ENCODE measurements at regions not wholly inside any gene's neighbourhood (a gene's known extent, or its start where the extent isn't known, plus 50 kb on each side); places are given as distances from the start of the nearest gene placed in this dataset.
"Not testable (repeated sequence)": the region's sequence is repeated elsewhere in the genome, so short reads cannot be mapped to it uniquely, and the experiment has no call there.

DNA sequence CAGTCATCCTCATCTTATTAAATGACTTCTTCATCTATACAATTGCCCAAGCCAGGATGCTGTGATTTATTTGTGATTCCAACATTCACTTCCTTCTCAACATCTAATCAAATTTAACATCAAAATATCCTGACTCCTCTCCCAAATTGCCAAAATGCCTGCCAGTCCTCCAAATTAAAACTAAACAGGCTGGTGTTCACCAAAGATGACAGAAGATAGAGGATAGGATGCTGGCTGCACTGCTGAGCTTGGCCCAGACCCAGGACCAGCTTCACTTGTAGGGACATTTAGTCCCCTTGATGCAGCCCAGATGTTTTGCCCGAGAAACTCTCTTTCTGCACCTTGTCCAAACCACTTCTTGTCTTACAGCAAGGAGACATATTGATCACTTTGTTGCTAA, 540.0 kb upstream of the CNTNAP5 start:
- DNase-seq (ENCODE audit: low read depth) = no peak

DNA sequence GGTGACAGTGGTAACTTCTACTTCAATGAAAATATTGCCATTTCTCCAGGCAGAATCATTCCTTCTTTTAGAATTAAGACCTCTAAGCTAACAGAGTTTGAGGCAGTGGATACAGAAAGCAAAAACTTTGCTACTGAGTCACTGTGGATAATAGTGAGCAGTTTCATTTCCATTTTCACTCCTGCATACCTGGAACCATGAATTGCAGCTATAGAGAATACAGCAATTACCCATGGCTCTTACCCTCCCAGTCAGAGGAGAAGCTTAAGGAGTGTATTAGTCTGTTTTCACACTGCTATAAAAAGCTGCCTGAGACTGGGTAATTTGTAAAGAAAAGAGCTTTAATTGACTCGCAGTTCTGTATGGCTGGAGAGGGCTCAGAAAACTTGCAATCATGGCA, 531.4 kb upstream of the CNTNAP5 start:
- DNase-seq (ENCODE audit: low read depth) = no peak

GRCh38 chr2:123495241-123495640, 529.8 kb upstream of the CNTNAP5 start:
- DNase-seq (ENCODE audit: low read depth) = no peak

GRCh38 chr2:123500346-123500745, 524.7 kb upstream of the CNTNAP5 start:
- DNase-seq (ENCODE audit: low read depth) = no peak

GRCh38 chr2:123500988-123501387, 524.1 kb upstream of the CNTNAP5 start:
- DNase-seq (ENCODE audit: low read depth) = no peak

DNA sequence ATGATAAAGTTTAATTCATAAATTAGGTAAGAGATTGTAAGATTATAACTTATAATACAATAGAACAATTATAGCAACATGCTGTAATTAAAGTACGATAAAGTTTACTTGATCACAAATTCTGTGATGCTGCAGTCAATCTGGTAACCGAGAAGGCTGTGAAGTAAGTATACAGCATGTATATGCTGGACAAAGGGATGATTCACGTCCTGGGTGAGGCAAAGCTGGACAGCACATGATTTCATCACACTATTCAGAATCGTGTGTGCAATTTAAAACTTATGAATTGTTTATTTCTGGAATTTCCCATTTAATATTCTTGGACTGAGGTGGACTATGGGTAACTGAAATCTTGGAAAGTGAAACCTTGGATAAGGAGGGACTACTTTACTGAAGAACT, 522.2 kb upstream of the CNTNAP5 start:
- peak; percentile 53 for DNase-seq (ENCODE audit: low read depth)

DNA sequence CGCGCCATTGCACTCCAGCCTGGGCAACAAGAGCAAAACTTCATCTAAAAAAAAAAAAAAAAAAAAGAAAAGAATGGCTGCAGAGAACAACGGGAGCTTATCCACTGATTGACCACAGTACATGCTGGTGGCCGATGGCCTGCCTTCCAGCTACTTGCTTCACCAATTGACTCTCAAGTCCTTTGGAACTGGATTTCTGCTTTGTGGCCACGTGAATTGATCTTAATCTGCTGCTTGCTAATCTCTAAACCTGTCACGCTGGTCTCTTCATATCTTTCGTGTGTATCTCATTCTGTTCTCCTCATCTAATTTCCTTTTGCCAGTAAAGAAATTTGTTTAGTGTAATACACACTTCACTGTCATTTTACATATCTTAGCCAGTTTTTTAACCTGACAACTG, 512.5 kb upstream of the CNTNAP5 start:
- no peak for DNase-seq (ENCODE audit: low read depth)

- DNase-seq (ENCODE audit: low read depth) = peak; percentile 78
Observed at GRCh38 chr2:123513351-123513750, 511.7 kb upstream of the CNTNAP5 start.

DNA sequence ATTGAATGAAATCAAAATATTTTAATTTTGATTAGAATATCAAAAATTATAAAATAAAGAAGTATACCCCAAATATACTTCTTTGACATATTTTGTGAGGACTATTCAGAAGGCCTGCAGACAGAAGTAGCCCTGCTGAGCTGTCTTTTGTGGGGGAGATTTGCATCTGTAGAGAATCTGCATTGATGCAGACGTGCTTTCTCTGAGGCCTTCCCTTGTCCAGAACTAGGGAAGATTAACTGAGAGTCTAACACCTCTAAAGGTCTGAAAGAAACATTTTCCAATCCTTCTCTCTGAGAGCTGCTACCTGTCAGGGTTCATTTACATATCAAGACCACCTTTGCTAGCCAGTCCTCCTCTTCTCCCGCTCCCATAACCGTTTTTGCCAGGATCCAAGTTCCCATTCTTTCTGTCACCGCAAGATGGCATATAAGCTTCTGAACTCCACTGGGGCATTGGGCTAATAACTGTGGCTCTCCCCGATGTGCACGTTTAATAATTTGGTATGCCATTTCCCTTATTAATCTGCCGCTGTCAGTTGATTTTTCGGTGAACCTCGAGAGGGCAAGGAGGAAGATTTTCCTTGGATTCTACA, 510.4 kb upstream of the CNTNAP5 start:
- no peak for DNase-seq (ENCODE audit: low read depth)

DNA sequence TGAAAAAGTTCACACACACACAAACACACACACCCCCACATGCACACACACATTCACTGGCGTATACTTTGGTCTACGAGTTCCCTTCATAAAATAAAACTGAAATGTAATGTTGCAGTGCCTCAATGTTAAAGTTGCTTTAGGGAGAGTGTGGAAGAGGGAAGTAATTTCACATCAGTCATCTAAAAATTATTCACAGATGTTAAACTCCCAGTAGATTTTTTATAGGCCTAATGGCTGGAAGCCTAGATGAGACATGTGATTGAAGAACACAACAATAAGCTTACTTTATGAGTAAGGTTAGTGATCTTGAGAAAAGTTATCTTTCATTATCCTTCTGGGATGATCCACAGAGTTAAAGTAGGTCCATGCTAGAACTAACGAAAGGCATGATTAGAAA, 506.7 kb upstream of the CNTNAP5 start:
- peak; percentile 65 for DNase-seq (ENCODE audit: low read depth)

GRCh38 chr2:123521854-123522253, 503.2 kb upstream of the CNTNAP5 start:
- DNase-seq (ENCODE audit: low read depth) = no peak

DNA sequence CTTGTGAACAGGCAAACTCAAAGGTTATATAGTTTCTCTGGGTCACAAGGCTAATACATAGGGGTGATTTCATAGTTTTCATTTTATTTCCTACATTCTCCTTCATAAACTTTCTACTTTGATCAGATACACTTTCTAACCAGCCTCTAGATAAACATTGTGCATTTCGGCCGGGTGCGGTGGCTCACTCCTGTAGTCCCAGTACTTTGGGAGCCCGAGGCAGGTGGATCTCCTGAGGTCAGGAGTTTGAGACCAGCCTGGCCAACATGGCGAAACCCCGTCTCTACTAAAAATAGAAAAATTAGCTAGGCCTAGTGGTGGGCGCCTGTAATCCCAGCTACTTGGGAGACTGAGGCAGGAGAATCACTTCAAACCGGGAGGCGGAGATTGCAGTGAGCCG, 502.6 kb upstream of the CNTNAP5 start:
- DNase-seq (ENCODE audit: low read depth) = not testable (repeated sequence)

DNA sequence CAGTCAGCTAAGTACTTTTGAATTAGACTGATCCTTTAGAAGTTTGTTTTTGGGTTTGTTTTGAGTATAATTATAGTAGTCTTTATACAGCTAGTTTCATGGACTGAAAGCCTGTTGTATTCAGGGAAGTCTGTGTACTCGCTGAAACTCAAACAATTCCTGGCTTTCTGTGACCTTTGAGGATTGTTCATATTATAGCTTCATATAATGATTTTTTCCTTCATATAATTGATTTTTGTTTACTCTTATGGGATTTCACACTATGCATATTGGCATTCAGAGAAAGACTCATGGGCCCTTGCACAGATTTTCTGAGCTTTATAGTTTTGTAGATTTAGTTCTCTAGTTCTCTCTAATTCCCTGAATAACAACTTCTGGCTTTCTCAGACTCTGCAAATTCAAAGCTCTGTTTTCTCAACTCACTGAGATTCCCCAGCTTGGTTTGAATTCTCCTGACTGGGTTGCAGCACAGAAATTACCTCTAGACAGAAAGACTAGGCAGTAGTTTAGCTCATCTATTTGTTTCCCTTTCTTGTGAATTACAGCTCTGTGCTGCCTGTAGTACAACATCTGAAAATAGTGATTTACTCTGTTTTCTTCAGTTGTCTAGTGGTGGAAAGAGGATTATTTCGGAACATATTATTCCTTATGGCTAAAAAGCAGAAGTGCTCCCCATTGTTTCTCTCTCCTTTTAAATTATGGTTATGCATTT, 495.9 kb upstream of the CNTNAP5 start:
- no peak for DNase-seq (ENCODE audit: low read depth)

GRCh38 chr2:123530004-123530403, 495.1 kb upstream of the CNTNAP5 start:
- no peak for DNase-seq (ENCODE audit: low read depth)

- no peak for DNase-seq (ENCODE audit: low read depth)
Observed at GRCh38 chr2:123532126-123532525, 493.0 kb upstream of the CNTNAP5 start.

GRCh38 chr2:123532994-123533393, 492.1 kb upstream of the CNTNAP5 start:
- no peak for DNase-seq (ENCODE audit: low read depth)

GRCh38 chr2:123540291-123540690, 484.8 kb upstream of the CNTNAP5 start:
- DNase-seq (ENCODE audit: low read depth) = no peak

- DNase-seq (ENCODE audit: low read depth) = no peak
Observed at GRCh38 chr2:123546353-123546752, 478.7 kb upstream of the CNTNAP5 start.

GRCh38 chr2:123563515-123563914, 461.6 kb upstream of the CNTNAP5 start:
- DNase-seq (ENCODE audit: low read depth) = no peak

DNA sequence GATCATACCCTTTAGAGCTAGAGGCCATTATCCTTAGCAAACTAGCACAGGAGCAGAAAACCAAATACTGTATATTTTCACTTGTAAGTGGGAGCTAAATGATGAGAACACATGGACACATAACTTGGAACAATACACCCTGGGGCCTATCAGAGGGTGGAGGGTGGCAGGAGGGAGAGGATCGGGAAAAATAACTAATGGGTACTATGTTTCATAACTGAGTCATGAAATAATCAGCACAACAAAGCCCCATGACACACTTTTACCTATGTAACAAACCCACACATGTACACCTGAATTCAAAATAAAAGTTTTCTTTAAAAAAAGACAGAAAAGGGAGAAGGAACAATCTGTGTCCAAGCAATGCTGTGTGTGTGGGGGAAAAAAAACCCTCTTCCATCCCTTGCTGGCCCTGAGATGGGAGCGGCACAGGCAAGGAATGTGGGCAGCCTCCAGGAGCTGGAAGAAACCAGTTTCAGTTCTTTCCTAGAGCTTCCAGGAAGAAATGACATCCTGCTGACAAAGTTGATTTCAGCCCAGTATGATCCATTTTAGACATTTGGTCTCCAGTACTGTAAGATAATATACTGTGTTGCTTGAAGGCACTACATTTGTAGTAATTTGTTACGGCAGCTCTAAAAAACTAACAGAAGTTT, 458.7 kb upstream of the CNTNAP5 start:
- DNase-seq (ENCODE audit: low read depth) = no peak

DNA sequence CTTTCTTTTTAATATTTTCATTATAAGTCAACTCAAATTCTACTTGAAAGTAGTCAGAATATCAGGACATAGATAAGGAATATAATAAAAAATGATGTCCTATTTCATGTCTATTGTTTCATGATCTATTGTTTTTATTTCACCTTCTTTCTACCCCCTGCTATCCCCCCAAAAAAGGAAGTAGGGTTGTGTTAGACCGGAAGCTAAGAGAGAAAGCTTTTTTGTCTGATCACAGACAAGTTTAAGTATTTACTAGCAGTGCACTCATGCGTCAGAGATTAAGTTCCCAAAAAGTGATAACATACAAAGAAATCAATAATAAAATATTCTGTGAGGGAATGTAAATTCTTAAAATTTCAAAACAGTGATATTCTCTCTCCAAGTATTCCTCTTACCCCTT, 447.1 kb upstream of the CNTNAP5 start:
- no peak for DNase-seq (ENCODE audit: low read depth)

DNA sequence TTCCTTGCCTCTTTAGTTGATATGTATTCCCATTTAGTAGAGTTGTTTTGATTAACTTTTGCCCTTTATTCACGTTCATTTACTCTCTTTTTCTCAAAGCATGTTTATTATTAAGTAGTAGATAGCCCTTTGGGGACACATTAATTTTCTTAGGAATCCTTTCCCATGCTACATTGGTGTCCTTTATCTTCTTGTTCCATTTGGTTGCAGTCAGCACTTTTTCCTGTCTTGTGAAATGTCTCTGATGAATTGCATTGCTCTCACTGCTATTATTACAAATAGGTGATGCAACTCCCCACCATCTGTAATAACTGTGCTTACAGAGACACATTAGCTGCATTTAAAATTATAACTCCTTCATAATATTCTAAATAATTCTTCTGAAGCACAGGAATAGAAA, 428.5 kb upstream of the CNTNAP5 start:
- no peak for DNase-seq (ENCODE audit: low read depth)

DNA sequence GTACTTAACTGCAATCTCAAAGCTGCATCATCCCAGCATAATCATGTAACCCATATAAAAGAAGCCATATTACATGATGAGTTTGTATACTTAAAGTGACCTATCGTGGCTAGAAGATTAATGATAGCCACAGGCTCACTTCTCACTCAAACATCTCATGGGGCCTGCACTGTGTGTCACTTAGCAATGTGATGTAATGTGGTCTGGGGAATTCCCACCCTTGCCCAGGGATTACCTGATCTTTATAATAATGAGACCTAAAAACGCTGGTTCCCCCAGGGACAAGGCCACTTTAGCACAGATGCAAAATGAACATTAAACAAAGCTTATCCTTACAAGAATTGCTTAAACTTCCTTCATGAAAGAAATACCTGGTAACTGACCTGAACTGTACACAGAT, 427.1 kb upstream of the CNTNAP5 start:
- DNase-seq (ENCODE audit: low read depth) = no peak

- DNase-seq (ENCODE audit: low read depth) = no peak
Observed at GRCh38 chr2:123606631-123607030, 418.5 kb upstream of the CNTNAP5 start.

All from HS-5 (cell line).